Neural cell (in vitro differentiated cells): ENCODE measurements at regions not wholly inside any gene's neighbourhood (a gene's known extent, or its start where the extent isn't known, plus 50 kb on each side); places are given as distances from the start of the nearest gene placed in this dataset.

ENCODE experiments used
- EP300 ChIP-seq: fragments of 450-650 bp; conservative IDR thresholded peaks from 2 replicates; pipeline ENCODE4 v1.6.1; 2014; ENCODE audit warnings: antibody characterized with exemption, mild to moderate bottlenecking, moderate library complexity; ENCODE audit not compliant: poor library complexity, severe bottlenecking
- EZH2 ChIP-seq: fragments of 200-600, 300-800 bp; shearing (Covaris generic), sonication (generic); IDR thresholded peaks from 2 replicates; pipeline ENCODE4 v1.6.1; 2014; ENCODE audit warnings: antibody characterized with exemption, low read length, borderline replicate concordance, mild to moderate bottlenecking; ENCODE audit not compliant: insufficient read depth, poor library complexity, severe bottlenecking
- POLR2AphosphoS5 ChIP-seq: IDR thresholded peaks from 2 replicates; pipeline ENCODE4 v1.6.1; 2012
- TF ChIP-seq, protein P1 (sequence below): fragments of 450-650 bp; IDR thresholded peaks from 2 replicates; pipeline ENCODE4 v1.5.1; 2014; ENCODE audit warnings: antibody characterized with exemption, mild to moderate bottlenecking, moderate library complexity; ENCODE audit not compliant: poor library complexity, severe bottlenecking
- TF ChIP-seq, protein P2 (sequence below): IDR thresholded peaks from 2 replicates; pipeline ENCODE4 v1.6.1; 2012; ENCODE audit warnings: borderline replicate concordance

DNA sequence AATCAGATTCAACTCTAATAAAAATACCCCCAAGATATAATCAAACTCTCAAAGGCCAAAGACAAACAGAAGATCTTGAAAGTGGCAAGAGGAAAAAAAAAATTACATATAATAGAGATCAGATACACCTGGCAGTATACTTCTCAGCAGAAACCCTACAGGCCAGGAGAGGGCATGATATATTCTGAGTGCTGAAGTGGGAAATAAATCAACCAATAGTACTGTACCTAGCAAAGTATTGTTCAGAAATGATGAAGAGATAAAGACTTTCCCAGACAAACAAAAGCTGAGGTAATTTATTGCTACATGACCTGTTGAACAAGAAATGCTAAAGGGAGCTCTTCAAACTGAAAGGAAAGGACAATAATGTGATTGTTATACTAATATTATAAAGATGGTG is 291.9 kb downstream of the SH2D4B start:
- no peak for TF ChIP-seq EZH2
- no peak for TF ChIP-seq POLR2AphosphoS5
- TF ChIP-seq, protein P1, sequence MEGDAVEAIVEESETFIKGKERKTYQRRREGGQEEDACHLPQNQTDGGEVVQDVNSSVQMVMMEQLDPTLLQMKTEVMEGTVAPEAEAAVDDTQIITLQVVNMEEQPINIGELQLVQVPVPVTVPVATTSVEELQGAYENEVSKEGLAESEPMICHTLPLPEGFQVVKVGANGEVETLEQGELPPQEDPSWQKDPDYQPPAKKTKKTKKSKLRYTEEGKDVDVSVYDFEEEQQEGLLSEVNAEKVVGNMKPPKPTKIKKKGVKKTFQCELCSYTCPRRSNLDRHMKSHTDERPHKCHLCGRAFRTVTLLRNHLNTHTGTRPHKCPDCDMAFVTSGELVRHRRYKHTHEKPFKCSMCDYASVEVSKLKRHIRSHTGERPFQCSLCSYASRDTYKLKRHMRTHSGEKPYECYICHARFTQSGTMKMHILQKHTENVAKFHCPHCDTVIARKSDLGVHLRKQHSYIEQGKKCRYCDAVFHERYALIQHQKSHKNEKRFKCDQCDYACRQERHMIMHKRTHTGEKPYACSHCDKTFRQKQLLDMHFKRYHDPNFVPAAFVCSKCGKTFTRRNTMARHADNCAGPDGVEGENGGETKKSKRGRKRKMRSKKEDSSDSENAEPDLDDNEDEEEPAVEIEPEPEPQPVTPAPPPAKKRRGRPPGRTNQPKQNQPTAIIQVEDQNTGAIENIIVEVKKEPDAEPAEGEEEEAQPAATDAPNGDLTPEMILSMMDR, result no peak
- TF ChIP-seq, protein P2, sequence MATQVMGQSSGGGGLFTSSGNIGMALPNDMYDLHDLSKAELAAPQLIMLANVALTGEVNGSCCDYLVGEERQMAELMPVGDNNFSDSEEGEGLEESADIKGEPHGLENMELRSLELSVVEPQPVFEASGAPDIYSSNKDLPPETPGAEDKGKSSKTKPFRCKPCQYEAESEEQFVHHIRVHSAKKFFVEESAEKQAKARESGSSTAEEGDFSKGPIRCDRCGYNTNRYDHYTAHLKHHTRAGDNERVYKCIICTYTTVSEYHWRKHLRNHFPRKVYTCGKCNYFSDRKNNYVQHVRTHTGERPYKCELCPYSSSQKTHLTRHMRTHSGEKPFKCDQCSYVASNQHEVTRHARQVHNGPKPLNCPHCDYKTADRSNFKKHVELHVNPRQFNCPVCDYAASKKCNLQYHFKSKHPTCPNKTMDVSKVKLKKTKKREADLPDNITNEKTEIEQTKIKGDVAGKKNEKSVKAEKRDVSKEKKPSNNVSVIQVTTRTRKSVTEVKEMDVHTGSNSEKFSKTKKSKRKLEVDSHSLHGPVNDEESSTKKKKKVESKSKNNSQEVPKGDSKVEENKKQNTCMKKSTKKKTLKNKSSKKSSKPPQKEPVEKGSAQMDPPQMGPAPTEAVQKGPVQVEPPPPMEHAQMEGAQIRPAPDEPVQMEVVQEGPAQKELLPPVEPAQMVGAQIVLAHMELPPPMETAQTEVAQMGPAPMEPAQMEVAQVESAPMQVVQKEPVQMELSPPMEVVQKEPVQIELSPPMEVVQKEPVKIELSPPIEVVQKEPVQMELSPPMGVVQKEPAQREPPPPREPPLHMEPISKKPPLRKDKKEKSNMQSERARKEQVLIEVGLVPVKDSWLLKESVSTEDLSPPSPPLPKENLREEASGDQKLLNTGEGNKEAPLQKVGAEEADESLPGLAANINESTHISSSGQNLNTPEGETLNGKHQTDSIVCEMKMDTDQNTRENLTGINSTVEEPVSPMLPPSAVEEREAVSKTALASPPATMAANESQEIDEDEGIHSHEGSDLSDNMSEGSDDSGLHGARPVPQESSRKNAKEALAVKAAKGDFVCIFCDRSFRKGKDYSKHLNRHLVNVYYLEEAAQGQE, result no peak
- TF ChIP-seq EP300, result no peak
